OCI-LY7 (cell line): ENCODE measurements at regions not wholly inside any gene's neighbourhood (a gene's known extent, or its start where the extent isn't known, plus 50 kb on each side); places are given as distances from the start of the nearest gene placed in this dataset.

Source experiments
- BruUV-seq: library from RNA; stranded (reverse); fragments of 400-500 nt; replicated peaks from 2 replicates; lab custom pipeline; 2021; lab: Mats Ljungman, UMichigan
- CTCF ChIA-PET: fragments of 300-600 bp; sonication (Branson Sonifier 250); formaldehyde crosslinking; loops from one replicate; lab custom pipeline; 2022; ENCODE audit warnings: antibody characterized with exemption; ENCODE audit not compliant: unreplicated experiment; lab: Charles Lee
- POLR2A ChIA-PET: fragments of 300-600 bp; sonication (Branson Sonifier 250); formaldehyde crosslinking; loops from one replicate; lab custom pipeline; 2022; ENCODE audit warnings: antibody characterized with exemption; lab: Charles Lee
- DNase-seq: peaks from one replicate; pipeline ENCODE4 v3.0.0-alpha.2; 2015; ENCODE audit warnings: low spot score
- H2AFZ ChIP-seq: fragments of 200-600 bp; sonication (generic), shearing (Covaris generic); 2 replicates; pipeline ENCODE4 v1.6.1; 2014; ENCODE audit warnings: mild to moderate bottlenecking, antibody characterized with exemption, low read length, moderate library complexity
- H3K27ac ChIP-seq: fragments of 200-600 bp; sonication (generic); 2 replicates; pipeline ENCODE4 v1.5.1; 2014; ENCODE audit warnings: mixed run types, low read depth, mild to moderate bottlenecking, moderate library complexity, low read length, inconsistent platforms; ENCODE audit not compliant: poor library complexity, severe bottlenecking
- H3K36me3 ChIP-seq: fragments of 200-600 bp; sonication (generic); 2 replicates; pipeline ENCODE4 v1.6.1; 2014; ENCODE audit warnings: mild to moderate bottlenecking, antibody characterized with exemption, low read length, moderate library complexity, mixed read lengths; ENCODE audit not compliant: insufficient read depth
- H3K4me1 ChIP-seq: fragments of 200-600 bp; sonication (generic); 2 replicates; pipeline ENCODE4 v1.5.1; 2014; ENCODE audit warnings: mild to moderate bottlenecking, low read length; ENCODE audit not compliant: insufficient read depth, poor library complexity, severe bottlenecking
- H3K4me2 ChIP-seq: fragments of 200-600 bp; sonication (generic); 2 replicates; pipeline ENCODE4 v1.6.1; 2014; ENCODE audit warnings: mild to moderate bottlenecking, low read length
- H3K4me3 ChIP-seq: fragments of 200-600 bp; sonication (generic); 2 replicates; pipeline ENCODE4 v1.5.1; 2014; ENCODE audit warnings: mild to moderate bottlenecking, low read depth, low read length; ENCODE audit not compliant: poor library complexity, severe bottlenecking
- H3K79me2 ChIP-seq: fragments of 200-600 bp; sonication (generic); 2 replicates; pipeline ENCODE4 v1.6.1; 2016; ENCODE audit warnings: low read depth, mild to moderate bottlenecking, low read length, moderate library complexity, mixed read lengths; ENCODE audit not compliant: insufficient read depth
- H3K9me2 ChIP-seq: fragments of 200-600 bp; sonication (generic); 2 replicates; pipeline ENCODE4 v1.6.1; 2016; ENCODE audit warnings: mild to moderate bottlenecking, low read length, mixed read lengths; ENCODE audit not compliant: insufficient read depth
- H3K9me3 ChIP-seq: fragments of 200-600 bp; sonication (generic); 2 replicates; pipeline ENCODE4 v1.6.1; 2014; ENCODE audit warnings: mild to moderate bottlenecking, mixed run types, low read length, mixed read lengths
- H4K20me1 ChIP-seq: fragments of 200-600 bp; sonication (generic); 2 replicates; pipeline ENCODE4 v1.6.1; 2014; ENCODE audit warnings: mild to moderate bottlenecking, antibody characterized with exemption, low read length, moderate library complexity, mixed read lengths; ENCODE audit not compliant: insufficient read depth
- EZH2phosphoT487 ChIP-seq: fragments of 200-600 bp; sonication (generic); IDR thresholded peaks from 2 replicates; pipeline ENCODE4 v1.6.1; 2018; ENCODE audit warnings: low read depth, borderline replicate concordance, mild to moderate bottlenecking, mixed run types, antibody characterized with exemption, low read length, moderate library complexity, mixed read lengths
- intact Hi-C: fragments of 100-400 bp; cut with micrococcal nuclease; formaldehyde crosslinking; loops from one replicate; pipeline ENCODE4 v1.10.0; 2022; ENCODE audit not compliant: unreplicated experiment
- TF ChIP-seq, protein P1 (sequence below): fragments of 200-600 bp; sonication (generic); conservative IDR thresholded peaks from 2 replicates; pipeline ENCODE4 v1.5.1; 2014; ENCODE audit warnings: mild to moderate bottlenecking, antibody characterized with exemption, low read length, moderate library complexity, mixed read lengths

DNA sequence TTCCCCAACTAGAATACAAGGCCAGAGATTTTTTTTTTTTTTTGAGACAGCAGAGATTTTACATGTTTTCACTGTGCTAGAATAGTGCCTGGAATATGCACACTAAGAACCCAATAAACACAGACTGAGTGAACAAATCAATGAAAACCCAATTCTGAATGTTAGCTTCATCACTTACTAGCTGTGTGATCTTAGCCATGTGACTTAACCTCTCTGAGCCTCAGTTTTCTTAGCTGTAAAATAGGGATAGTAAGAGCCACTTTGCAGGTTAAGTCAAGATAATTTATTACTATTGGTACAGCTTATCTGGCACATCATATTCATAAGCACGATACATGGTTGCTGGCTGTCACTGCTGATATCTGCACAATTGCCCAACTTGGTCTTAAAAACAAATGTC, 140.6 kb downstream of the EN1 start:
- intact Hi-C loops: no loop called here
- H2AFZ ChIP-seq: no peak overlapping the region
- TF ChIP-seq EZH2phosphoT487: no peak
- TF ChIP-seq, protein P1, sequence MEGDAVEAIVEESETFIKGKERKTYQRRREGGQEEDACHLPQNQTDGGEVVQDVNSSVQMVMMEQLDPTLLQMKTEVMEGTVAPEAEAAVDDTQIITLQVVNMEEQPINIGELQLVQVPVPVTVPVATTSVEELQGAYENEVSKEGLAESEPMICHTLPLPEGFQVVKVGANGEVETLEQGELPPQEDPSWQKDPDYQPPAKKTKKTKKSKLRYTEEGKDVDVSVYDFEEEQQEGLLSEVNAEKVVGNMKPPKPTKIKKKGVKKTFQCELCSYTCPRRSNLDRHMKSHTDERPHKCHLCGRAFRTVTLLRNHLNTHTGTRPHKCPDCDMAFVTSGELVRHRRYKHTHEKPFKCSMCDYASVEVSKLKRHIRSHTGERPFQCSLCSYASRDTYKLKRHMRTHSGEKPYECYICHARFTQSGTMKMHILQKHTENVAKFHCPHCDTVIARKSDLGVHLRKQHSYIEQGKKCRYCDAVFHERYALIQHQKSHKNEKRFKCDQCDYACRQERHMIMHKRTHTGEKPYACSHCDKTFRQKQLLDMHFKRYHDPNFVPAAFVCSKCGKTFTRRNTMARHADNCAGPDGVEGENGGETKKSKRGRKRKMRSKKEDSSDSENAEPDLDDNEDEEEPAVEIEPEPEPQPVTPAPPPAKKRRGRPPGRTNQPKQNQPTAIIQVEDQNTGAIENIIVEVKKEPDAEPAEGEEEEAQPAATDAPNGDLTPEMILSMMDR: no peak
- H3K4me3 ChIP-seq: no peak overlapping the region
- H3K79me2 ChIP-seq: no peaks in the 10 kb centered on the region
- no peaks in the 10 kb centered on the region for H3K36me3 ChIP-seq
- H3K4me1 ChIP-seq: no peaks in the 10 kb centered on the region
- no peaks in the 10 kb centered on the region for H3K9me2 ChIP-seq
- no peak overlapping the region for H3K4me2 ChIP-seq
- CTCF ChIA-PET: no interaction called here
- no peaks in the 10 kb centered on the region for H4K20me1 ChIP-seq
- H3K9me3 ChIP-seq: no peaks in the 10 kb centered on the region
- POLR2A ChIA-PET: no interaction called here
- no peak for DNase-seq
- H3K27ac ChIP-seq: no peak overlapping the region
- no TSS peak for BruUV-seq

DNA sequence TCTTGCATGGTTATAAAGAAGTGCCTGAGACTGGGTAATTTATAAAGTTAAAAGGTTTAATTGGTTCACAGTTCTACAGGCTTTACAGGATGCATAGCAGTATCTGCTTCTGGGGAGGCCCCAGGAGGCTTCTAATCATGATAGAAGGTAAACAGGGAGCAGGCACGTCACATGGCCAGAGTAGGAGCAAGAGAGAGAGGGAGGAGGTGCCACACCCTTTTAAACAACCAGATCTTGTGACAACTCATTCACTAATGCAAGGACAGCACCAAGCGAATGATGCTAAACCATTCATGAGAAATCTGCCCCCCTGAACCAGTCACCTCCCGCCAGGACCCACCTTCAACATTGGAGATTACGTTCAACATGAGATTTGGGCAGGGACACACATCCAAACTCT, 141.1 kb downstream of the EN1 start:
- intact Hi-C loops: no loop called here
- Histone ChIP-seq H3K79me2 (no peaks in the 10 kb centered on the region), H3K36me3 (no peaks in the 10 kb centered on the region), H3K4me3 (no peak overlapping the region), H3K9me2 (no peaks in the 10 kb centered on the region), H3K27ac (no peak overlapping the region), H3K4me1 (no peaks in the 10 kb centered on the region), H4K20me1 (no peaks in the 10 kb centered on the region), H3K9me3 (no peaks in the 10 kb centered on the region), H2AFZ (no peak overlapping the region), H3K4me2 (no peak overlapping the region)
- ChIA-PET POLR2A (no interaction called here), CTCF (no interaction called here)
- TF ChIP-seq, protein P1: no peak
- BruUV-seq: no TSS peak
- no peak for DNase-seq

DNA sequence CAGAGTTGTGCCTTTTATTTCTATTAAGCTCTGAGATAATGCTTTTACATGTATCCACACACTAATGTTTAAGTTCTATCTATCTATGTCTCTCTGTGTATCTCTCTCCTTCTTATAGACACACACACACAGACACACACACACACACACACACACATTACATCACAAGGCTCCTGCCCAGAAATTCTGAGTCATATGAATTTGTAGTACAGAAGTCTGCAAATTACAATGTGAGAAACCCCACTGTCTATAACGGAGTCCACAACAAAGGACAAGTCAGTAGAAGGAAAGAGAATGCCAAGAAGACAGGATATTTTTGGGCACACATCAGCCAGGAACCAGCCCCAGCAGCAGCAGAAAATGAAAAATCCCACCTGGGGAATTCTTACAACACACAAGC, 142.4 kb downstream of the EN1 start:
- no peaks in the 10 kb centered on the region for H3K9me2 ChIP-seq
- no TSS peak for BruUV-seq
- DNase-seq: no peak
- H3K36me3 ChIP-seq: no peaks in the 10 kb centered on the region
- no peak overlapping the region for H3K4me2 ChIP-seq
- H3K9me3 ChIP-seq: no peaks in the 10 kb centered on the region
- no peak for TF ChIP-seq EZH2phosphoT487
- TF ChIP-seq, protein P1: no peak
- H3K4me1 ChIP-seq: no peaks in the 10 kb centered on the region
- no peak overlapping the region for H3K4me3 ChIP-seq
- H4K20me1 ChIP-seq: no peaks in the 10 kb centered on the region
- intact Hi-C loops: no loop called here
- ChIA-PET POLR2A (no interaction called here), CTCF (no interaction called here)
- no peak overlapping the region for H3K27ac ChIP-seq
- H2AFZ ChIP-seq: no peak overlapping the region
- no peaks in the 10 kb centered on the region for H3K79me2 ChIP-seq
